Mesenchymal stem cell (in vitro differentiated cells and primary cell): ENCODE measurements at regions not wholly inside any gene's neighbourhood (a gene's known extent, or its start where the extent isn't known, plus 50 kb on each side); places are given as distances from the start of the nearest gene placed in this dataset.

ENCODE experiments used
- DNase-seq: peaks from one replicate; pipeline ENCODE4 v3.0.0-alpha.2; 2013
- H2AFZ ChIP-seq: one replicate; pipeline ENCODE4 v1.6.1; 2013; ENCODE audit warnings: low read depth, mild to moderate bottlenecking, control low read depth, inconsistent platforms, low read length, moderate library complexity
- H2AK5ac ChIP-seq: 2 replicates; pipeline ENCODE4 v1.6.1; 2013; ENCODE audit warnings: low read length, moderate library complexity, mild to moderate bottlenecking, inconsistent platforms; ENCODE audit not compliant: severe bottlenecking
- H2BK120ac ChIP-seq: one replicate; pipeline ENCODE4 v1.6.1; 2013; ENCODE audit warnings: low read depth, mild to moderate bottlenecking, inconsistent platforms, low read length, moderate library complexity
- H2BK12ac ChIP-seq, 2 experiments: one replicate each; pipeline ENCODE4 v1.6.1; 2013; ENCODE audit warnings: inconsistent platforms in 2 of 2, low read length in 2 of 2, mild to moderate bottlenecking in 2 of 2, moderate library complexity in 2 of 2, control low read depth in 1 of 2
- H2BK15ac ChIP-seq: one replicate; pipeline ENCODE4 v1.6.1; 2013; ENCODE audit warnings: mild to moderate bottlenecking, low read depth, inconsistent platforms; ENCODE audit not compliant: poor library complexity, severe bottlenecking
- H2BK5ac ChIP-seq: 2 replicates; pipeline ENCODE4 v1.6.1; 2013; ENCODE audit warnings: low read depth, mild to moderate bottlenecking, low read length, control low read depth, inconsistent platforms; ENCODE audit not compliant: poor library complexity, severe bottlenecking
- H3K14ac ChIP-seq, 2 experiments: one replicate each; pipeline ENCODE4 v1.6.1; 2013; ENCODE audit warnings: inconsistent platforms in 2 of 2, low read length in 2 of 2, control low read depth in 1 of 2, mild to moderate bottlenecking in 1 of 2, moderate library complexity in 1 of 2
- H3K18ac ChIP-seq, 2 experiments: one replicate each; pipeline ENCODE4 v1.6.1; 2013; ENCODE audit warnings: inconsistent platforms in 2 of 2, low read length in 2 of 2, control low read depth in 1 of 2, low read depth in 1 of 2, mild to moderate bottlenecking in 1 of 2
- H3K23ac ChIP-seq, 2 experiments: one replicate each; pipeline ENCODE4 v1.6.1; 2013; ENCODE audit warnings: inconsistent platforms in 2 of 2, low read length in 2 of 2, mild to moderate bottlenecking in 2 of 2, moderate library complexity in 2 of 2, control low read depth in 1 of 2
- H3K27ac ChIP-seq: 2 replicates; pipeline ENCODE4 v1.5.1; 2013; ENCODE audit warnings: mild to moderate bottlenecking, moderate library complexity, low read length, control low read depth, inconsistent platforms; ENCODE audit not compliant: poor library complexity, severe bottlenecking
- H3K27me3 ChIP-seq, 2 experiments: 2 replicates each; pipeline versions ENCODE4 v1.6.1 to v1.7.0; 2013; ENCODE audit warnings: low read length in 2 of 2, mild to moderate bottlenecking in 2 of 2, moderate library complexity in 2 of 2, control low read depth in 1 of 2, inconsistent platforms in 1 of 2; ENCODE audit not compliant: control insufficient read depth in 1 of 2, insufficient read depth in 1 of 2
- H3K36me3 ChIP-seq, 2 experiments: 2 replicates each; pipeline versions ENCODE4 v1.6.1 to v1.7.0; 2013; ENCODE audit warnings: low read length in 2 of 2, control low read depth in 1 of 2, inconsistent platforms in 1 of 2, low read depth in 1 of 2, mild to moderate bottlenecking in 1 of 2; ENCODE audit not compliant: insufficient read depth in 2 of 2, control insufficient read depth in 1 of 2
- H3K4ac ChIP-seq, 2 experiments: one replicate each; pipeline ENCODE4 v1.6.1; 2013; ENCODE audit warnings: inconsistent platforms in 2 of 2, low read length in 2 of 2, mild to moderate bottlenecking in 2 of 2, moderate library complexity in 2 of 2, control low read depth in 1 of 2, low read depth in 1 of 2
- H3K4me1 ChIP-seq: 2 replicates; pipeline ENCODE4 v1.6.1; 2013; ENCODE audit warnings: low read depth, low read length, control low read depth; ENCODE audit not compliant: control insufficient read depth, insufficient read depth
- H3K4me2 ChIP-seq: 2 replicates; pipeline ENCODE4 v1.6.1; 2013; ENCODE audit warnings: low read length, mild to moderate bottlenecking, inconsistent platforms; ENCODE audit not compliant: poor library complexity, severe bottlenecking
- H3K4me3 ChIP-seq, 2 experiments: 2 replicates each; pipeline versions ENCODE4 v1.5.1 to v1.7.0; 2013; ENCODE audit warnings: low read length in 2 of 2, mild to moderate bottlenecking in 2 of 2, control low read depth in 1 of 2, low read depth in 1 of 2; ENCODE audit not compliant: insufficient read depth in 1 of 2
- H3K79me1 ChIP-seq: replicated peaks from 2 replicates; pipeline ENCODE4 v1.6.1; 2013; ENCODE audit warnings: mild to moderate bottlenecking, control low read depth, low read length, inconsistent platforms; ENCODE audit not compliant: poor library complexity, severe bottlenecking
- H3K9ac ChIP-seq: 2 replicates; pipeline ENCODE4 v1.7.0; 2013; ENCODE audit warnings: mild to moderate bottlenecking, low read length, moderate library complexity
- H3K9me3 ChIP-seq: 2 replicates; pipeline ENCODE4 v1.7.0; 2013; ENCODE audit warnings: mild to moderate bottlenecking, low read length; ENCODE audit not compliant: control insufficient read depth
- H4K8ac ChIP-seq: one replicate; pipeline ENCODE4 v1.6.1; 2013; ENCODE audit warnings: inconsistent platforms, mild to moderate bottlenecking, low read length, moderate library complexity
- H4K91ac ChIP-seq: one replicate; pipeline ENCODE4 v1.6.1; 2013; ENCODE audit warnings: mild to moderate bottlenecking, low read length, inconsistent platforms
- WGBS: methylation state at CpG from one replicate; pipeline ENCODE4 v1.1.7; 2013; ENCODE audit warnings: mixed read lengths; 5-methylcytosine and 5-hydroxymethylcytosine counted together

DNA sequence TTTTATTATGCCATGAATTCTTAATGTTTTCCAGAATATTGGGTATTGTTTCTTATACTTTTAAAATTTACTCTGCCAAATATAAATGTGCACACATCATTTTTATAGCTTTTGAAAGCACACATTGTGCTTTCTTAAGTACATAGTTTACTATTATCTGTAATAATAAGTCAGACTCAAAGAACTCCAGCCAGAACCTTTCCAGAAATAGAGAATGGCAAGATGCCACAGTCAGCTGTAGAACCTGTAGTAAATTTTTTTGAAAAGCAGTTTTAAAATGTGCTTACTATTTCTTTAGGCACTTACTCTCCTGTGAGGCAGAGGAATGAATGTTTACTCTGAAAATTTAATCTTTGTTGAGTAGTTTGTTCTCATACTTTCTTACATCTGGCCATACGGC is 1287.1 kb downstream of the PCDH9 start:
- Histone ChIP-seq H2BK120ac (no peak overlapping the region), H3K27me3 (no peaks in the 10 kb centered on the region), H2BK15ac (no peak overlapping the region), H3K4ac (no peak overlapping the region), H3K4me2 (no peak overlapping the region), H3K36me3 (no peaks in the 10 kb centered on the region), H3K9me3 (no peaks in the 10 kb centered on the region), H2AFZ (no peak overlapping the region), H2BK12ac (no peak overlapping the region), H3K9ac (no peak overlapping the region), H2BK5ac (no peak overlapping the region), H3K79me1 (no peaks in the 10 kb centered on the region), H4K91ac (no peak overlapping the region), H3K4me3 (no peak overlapping the region), H2AK5ac (no peak overlapping the region), H3K23ac (no peak overlapping the region), H3K27ac (no peak overlapping the region), H4K8ac (no peak overlapping the region), H3K14ac (no peak overlapping the region), H3K4me1 (no peaks in the 10 kb centered on the region), H3K18ac (no peak overlapping the region)
- WGBS: no CpG with 5 or more reads among the region's 1 CpG
- no peak for DNase-seq

DNA sequence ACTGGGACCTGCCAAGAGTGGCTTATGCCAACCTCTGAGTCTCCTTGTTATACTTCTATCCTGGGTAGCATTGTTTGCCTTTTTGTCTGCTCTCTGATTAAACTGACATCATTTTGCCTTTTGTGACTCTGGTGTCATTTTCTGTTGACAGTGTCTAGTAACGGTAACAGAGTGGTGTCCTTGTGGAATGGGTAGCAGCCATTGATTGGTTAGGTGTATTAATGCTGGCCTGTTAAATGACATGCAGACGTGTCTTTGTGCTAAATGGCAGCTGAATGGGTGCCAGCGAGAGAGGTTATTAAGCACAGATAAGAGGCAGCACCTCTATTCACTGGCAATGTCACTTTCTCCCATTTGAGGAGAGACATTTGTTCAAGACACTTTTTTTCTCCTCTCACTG is 1289.4 kb downstream of the PCDH9 start:
- no peak overlapping the region for H3K18ac ChIP-seq
- H2BK12ac ChIP-seq: no peak overlapping the region
- no peak for DNase-seq
- H3K27ac ChIP-seq: no peak overlapping the region
- no peak overlapping the region for H3K4me2 ChIP-seq
- no peak overlapping the region for H2BK120ac ChIP-seq
- no peaks in the 10 kb centered on the region for H3K79me1 ChIP-seq
- H4K8ac ChIP-seq: no peak overlapping the region
- H3K4me1 ChIP-seq: no peaks in the 10 kb centered on the region
- no peaks in the 10 kb centered on the region for H3K9me3 ChIP-seq
- H2BK15ac ChIP-seq: no peak overlapping the region
- H3K14ac ChIP-seq: no peak overlapping the region
- WGBS: 85% methylated on average over 3 of the region's 3 CpGs
- no peak overlapping the region for H3K4ac ChIP-seq
- H3K9ac ChIP-seq: no peak overlapping the region
- H3K36me3 ChIP-seq: no peaks in the 10 kb centered on the region
- no peak overlapping the region for H2AK5ac ChIP-seq
- H4K91ac ChIP-seq: no peak overlapping the region
- no peak overlapping the region for H2BK5ac ChIP-seq
- no peak overlapping the region for H3K4me3 ChIP-seq
- H3K23ac ChIP-seq: no peak overlapping the region
- no peaks in the 10 kb centered on the region for H3K27me3 ChIP-seq
- no peak overlapping the region for H2AFZ ChIP-seq

DNA sequence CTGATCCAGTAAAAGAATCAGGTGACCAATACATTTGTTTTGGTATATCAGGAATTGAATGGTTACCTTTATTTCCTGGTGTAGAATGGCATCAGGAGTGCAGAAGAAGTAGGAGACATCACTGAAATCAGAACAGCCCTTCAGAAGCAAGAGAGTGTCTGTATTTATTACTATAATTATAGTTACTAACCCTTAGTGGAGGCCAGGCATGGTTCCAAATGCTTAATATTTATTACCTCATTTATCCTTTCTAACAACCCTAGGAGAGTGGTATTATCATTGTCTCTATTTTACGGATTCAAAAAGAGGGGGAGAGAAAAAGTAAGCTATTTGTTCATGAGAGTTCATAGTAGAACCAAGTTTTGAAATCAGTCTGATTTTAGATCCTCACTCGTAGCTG is 1292.9 kb downstream of the PCDH9 start:
- DNase-seq: no peak
- no peaks in the 10 kb centered on the region for H3K27me3 ChIP-seq
- H4K8ac ChIP-seq: no peak overlapping the region
- H3K23ac ChIP-seq: no peak overlapping the region
- no peak overlapping the region for H2BK120ac ChIP-seq
- H3K18ac ChIP-seq: no peak overlapping the region
- H2AFZ ChIP-seq: no peak overlapping the region
- no peaks in the 10 kb centered on the region for H3K79me1 ChIP-seq
- WGBS: no CpG with 5 or more reads among the region's 2 CpGs
- H3K4me3 ChIP-seq: no peak overlapping the region
- no peak overlapping the region for H3K4ac ChIP-seq
- no peak overlapping the region for H3K27ac ChIP-seq
- H3K9ac ChIP-seq: no peak overlapping the region
- no peaks in the 10 kb centered on the region for H3K4me1 ChIP-seq
- H3K9me3 ChIP-seq: no peaks in the 10 kb centered on the region
- H3K36me3 ChIP-seq: no peaks in the 10 kb centered on the region
- no peak overlapping the region for H2BK15ac ChIP-seq
- H2BK12ac ChIP-seq: no peak overlapping the region
- H2BK5ac ChIP-seq: no peak overlapping the region
- H2AK5ac ChIP-seq: no peak overlapping the region
- H3K4me2 ChIP-seq: no peak overlapping the region
- no peak overlapping the region for H4K91ac ChIP-seq
- H3K14ac ChIP-seq: no peak overlapping the region

DNA sequence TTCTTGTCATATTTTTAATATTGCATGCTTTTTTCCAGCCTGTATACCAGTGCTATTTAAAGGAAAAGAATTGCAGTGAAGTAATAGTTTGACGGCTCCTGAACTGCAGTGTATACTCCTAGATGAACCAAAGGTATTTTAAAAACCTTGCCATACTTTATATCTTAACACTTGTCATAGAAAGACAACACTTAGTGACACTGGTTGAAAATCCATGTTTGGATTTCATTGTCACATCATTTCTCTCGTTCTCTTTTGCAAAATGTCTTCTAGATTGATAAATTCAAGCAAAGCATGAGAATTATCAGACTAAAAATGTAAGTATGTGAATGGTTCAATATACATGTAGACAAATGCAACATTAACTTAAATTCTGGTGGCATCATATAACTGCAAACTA is 1293.9 kb downstream of the PCDH9 start:
- H2BK12ac ChIP-seq: no peak overlapping the region
- 100% methylated on average over 1 of the region's 2 CpGs for WGBS
- no peak overlapping the region for H3K18ac ChIP-seq
- H4K91ac ChIP-seq: no peak overlapping the region
- no peak overlapping the region for H3K23ac ChIP-seq
- H3K27me3 ChIP-seq: no peaks in the 10 kb centered on the region
- no peak overlapping the region for H2BK15ac ChIP-seq
- H3K79me1 ChIP-seq: no peaks in the 10 kb centered on the region
- no peak for DNase-seq
- H4K8ac ChIP-seq: no peak overlapping the region
- H3K4me1 ChIP-seq: no peaks in the 10 kb centered on the region
- H3K4ac ChIP-seq: no peak overlapping the region
- H2AK5ac ChIP-seq: no peak overlapping the region
- H3K14ac ChIP-seq: no peak overlapping the region
- H3K4me3 ChIP-seq: no peak overlapping the region
- H3K9me3 ChIP-seq: no peaks in the 10 kb centered on the region
- no peak overlapping the region for H3K4me2 ChIP-seq
- no peak overlapping the region for H2AFZ ChIP-seq
- H3K9ac ChIP-seq: no peak overlapping the region
- no peaks in the 10 kb centered on the region for H3K36me3 ChIP-seq
- no peak overlapping the region for H2BK5ac ChIP-seq
- H3K27ac ChIP-seq: no peak overlapping the region
- H2BK120ac ChIP-seq: no peak overlapping the region
